22Rv1 (cell line): ENCODE measurements at regions not wholly inside any gene's neighbourhood (a gene's known extent, or its start where the extent isn't known, plus 50 kb on each side); places are given as distances from the start of the nearest gene placed in this dataset.

ENCODE experiments used
- ZFX ChIP-seq: fragments of 450-650 bp; IDR thresholded peaks from 2 replicates; pipeline ENCODE4 v1.6.1; 2017; ENCODE audit warnings: antibody characterized with exemption, borderline replicate concordance
- TF ChIP-seq, protein P1 (sequence below): fragments of 450-650 bp; IDR thresholded peaks from 2 replicates; pipeline ENCODE4 v1.5.1; 2017; ENCODE audit warnings: mild to moderate bottlenecking

DNA sequence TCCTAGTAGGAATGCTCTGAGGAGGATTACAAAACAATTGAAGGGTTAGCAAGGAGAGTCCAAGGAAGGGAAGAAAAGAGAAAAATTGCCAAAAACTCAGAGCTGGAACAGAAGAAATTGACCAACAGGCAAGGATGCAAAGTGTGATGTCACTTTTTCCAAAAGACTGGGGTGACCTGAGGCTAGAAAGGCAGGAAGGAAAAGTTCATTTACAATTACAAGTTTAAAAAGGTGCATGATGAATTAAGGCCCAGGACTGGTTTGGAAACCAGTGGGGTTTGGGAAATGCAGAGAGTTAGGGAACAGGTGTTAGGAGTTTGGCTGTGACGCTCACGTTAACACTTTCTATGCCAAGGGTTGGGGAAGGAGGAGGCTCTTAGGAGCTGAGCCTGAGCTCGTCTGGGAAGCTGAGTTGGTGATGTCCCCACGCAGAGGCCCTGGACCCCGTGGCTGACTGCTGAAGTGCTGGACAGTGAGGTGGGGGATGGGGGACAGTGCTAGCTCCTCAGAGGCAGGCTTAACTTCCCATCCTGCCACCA is 92.6 kb upstream of the PODXL start:
- TF ChIP-seq, protein P1, sequence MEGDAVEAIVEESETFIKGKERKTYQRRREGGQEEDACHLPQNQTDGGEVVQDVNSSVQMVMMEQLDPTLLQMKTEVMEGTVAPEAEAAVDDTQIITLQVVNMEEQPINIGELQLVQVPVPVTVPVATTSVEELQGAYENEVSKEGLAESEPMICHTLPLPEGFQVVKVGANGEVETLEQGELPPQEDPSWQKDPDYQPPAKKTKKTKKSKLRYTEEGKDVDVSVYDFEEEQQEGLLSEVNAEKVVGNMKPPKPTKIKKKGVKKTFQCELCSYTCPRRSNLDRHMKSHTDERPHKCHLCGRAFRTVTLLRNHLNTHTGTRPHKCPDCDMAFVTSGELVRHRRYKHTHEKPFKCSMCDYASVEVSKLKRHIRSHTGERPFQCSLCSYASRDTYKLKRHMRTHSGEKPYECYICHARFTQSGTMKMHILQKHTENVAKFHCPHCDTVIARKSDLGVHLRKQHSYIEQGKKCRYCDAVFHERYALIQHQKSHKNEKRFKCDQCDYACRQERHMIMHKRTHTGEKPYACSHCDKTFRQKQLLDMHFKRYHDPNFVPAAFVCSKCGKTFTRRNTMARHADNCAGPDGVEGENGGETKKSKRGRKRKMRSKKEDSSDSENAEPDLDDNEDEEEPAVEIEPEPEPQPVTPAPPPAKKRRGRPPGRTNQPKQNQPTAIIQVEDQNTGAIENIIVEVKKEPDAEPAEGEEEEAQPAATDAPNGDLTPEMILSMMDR: no peak
- TF ChIP-seq ZFX: no peak
